ENCODE measurements at regions not wholly inside any gene's neighbourhood (a gene's known extent, or its start where the extent isn't known, plus 50 kb on each side); places are given as distances from the start of the nearest gene placed in this dataset.
"Not testable (repeated sequence)": the region's sequence is repeated elsewhere in the genome, so short reads cannot be mapped to it uniquely, and the experiment has no call there.

GRCh38 chr3:23116081-23116837 lies 86.9 kb upstream of the UBE2E2 start:
- no peak for DNase-seq

- DNase-seq, result no peak
These were observed 85.3 kb upstream of the UBE2E2 start for GRCh38 chr3:23117856-23118255.

- no peak for DNase-seq
These were observed 75.9 kb upstream of the UBE2E2 start for GRCh38 chr3:23127196-23127595.

GRCh38 chr3:23128655-23129054 lies 74.5 kb upstream of the UBE2E2 start:
- no peak for DNase-seq

- no peak for DNase-seq
These were observed 74.0 kb upstream of the UBE2E2 start for GRCh38 chr3:23129117-23129516.

GRCh38 chr3:23129817-23130216 lies 73.3 kb upstream of the UBE2E2 start:
- DNase-seq, result no peak

GRCh38 chr3:23130406-23130805 lies 72.7 kb upstream of the UBE2E2 start:
- no peak for DNase-seq

GRCh38 chr3:23135026-23135785 lies 67.9 kb upstream of the UBE2E2 start:
- no peak for DNase-seq

- no peak for DNase-seq
These were observed 67.1 kb upstream of the UBE2E2 start for GRCh38 chr3:23136054-23136453.

GRCh38 chr3:23144051-23144450 lies 59.1 kb upstream of the UBE2E2 start:
- not testable (repeated sequence) for DNase-seq

GRCh38 chr3:23146163-23146562 lies 57.0 kb upstream of the UBE2E2 start:
- DNase-seq, result no peak

- no peak for DNase-seq
These were observed 50.1 kb upstream of the UBE2E2 start for GRCh38 chr3:23152989-23153388.

All from activated T-cell treated with anti-CD3 and anti-CD28 coated beads, Interleukin-2, amount 50 U/mL, for 1 hour (primary cell).